ENCODE measurements at regions not wholly inside any gene's neighbourhood (a gene's known extent, or its start where the extent isn't known, plus 50 kb on each side); places are given as distances from the start of the nearest gene placed in this dataset.

GRCh38 chr6:157761926-157762325, 61.1 kb upstream of the SNX9 start:
- peak overlapping the region; percentile 66 to 74 for H3K27ac ChIP-seq
- H3K27me3 ChIP-seq, result no peaks in the 10 kb centered on the region
- TF ChIP-seq CTCF (IDR thresholded peaks at IDR 0.05), result no peak
- H3K4me3 ChIP-seq, result no peak overlapping the region
- DNase-seq, result no peak
- H3K9me3 ChIP-seq, result no peaks in the 10 kb centered on the region
- no peaks in the 10 kb centered on the region for H3K36me3 ChIP-seq
- peaks cover 4 to 73% (median 51%) of the 10 kb centered on the region in 4 donors for H3K4me1 ChIP-seq
- intact Hi-C loops (cut with DNase I; ENCODE audit: low total_unique reads), result no loop called here

- Histone ChIP-seq H3K36me3 (no peaks in the 10 kb centered on the region), H3K4me3 (no peak overlapping the region), H3K27me3 (no peaks in the 10 kb centered on the region), H3K4me1 (peaks cover 4 to 66% (median 44%) of the 10 kb centered on the region in 4 donors), H3K9me3 (no peaks in the 10 kb centered on the region), H3K27ac (peak overlapping the region; percentile 66 to 74)
- intact Hi-C loops (cut with DNase I; ENCODE audit: low total_unique reads), result no loop called here
- DNase-seq, result no peak
- TF ChIP-seq CTCF (IDR thresholded peaks at IDR 0.05), result no peak
Observed at GRCh38 chr6:157762636-157763035, 60.4 kb upstream of the SNX9 start.

GRCh38 chr6:157763129-157763903, 59.7 kb upstream of the SNX9 start:
- Histone ChIP-seq H3K27ac (peak overlapping the region; percentile 66 to 74), H3K27me3 (no peaks in the 10 kb centered on the region), H3K4me1 (peaks cover 4 to 62% (median 43%) of the 10 kb centered on the region in 4 donors), H3K4me3 (no peak overlapping the region), H3K36me3 (no peaks in the 10 kb centered on the region), H3K9me3 (no peaks in the 10 kb centered on the region)
- TF ChIP-seq CTCF (IDR thresholded peaks at IDR 0.05), result no peak
- DNase-seq, result no peak
- intact Hi-C loops (cut with DNase I; ENCODE audit: low total_unique reads), result no loop called here

- no peak for DNase-seq
- Histone ChIP-seq H3K9me3 (no peaks in the 10 kb centered on the region), H3K36me3 (no peaks in the 10 kb centered on the region), H3K4me3 (no peak overlapping the region), H3K27me3 (no peaks in the 10 kb centered on the region), H3K27ac (peak overlapping the region; percentile 66 to 74), H3K4me1 (peaks cover 4 to 62% (median 43%) of the 10 kb centered on the region in 4 donors)
- intact Hi-C loops (cut with DNase I; ENCODE audit: low total_unique reads), result no loop called here
- no peak for TF ChIP-seq CTCF (IDR thresholded peaks at IDR 0.05)
Observed at GRCh38 chr6:157763904-157764177, 59.2 kb upstream of the SNX9 start.

GRCh38 chr6:157764178-157765068, 58.6 kb upstream of the SNX9 start:
- no peaks in the 10 kb centered on the region for H3K36me3 ChIP-seq
- intact Hi-C loops (cut with DNase I; ENCODE audit: low total_unique reads), result no loop called here
- H3K4me1 ChIP-seq, result peaks cover 4 to 62% (median 43%) of the 10 kb centered on the region in 4 donors
- no peaks in the 10 kb centered on the region for H3K27me3 ChIP-seq
- H3K4me3 ChIP-seq, result no peak overlapping the region
- H3K9me3 ChIP-seq, result no peaks in the 10 kb centered on the region
- DNase-seq, result peak; percentile 91 to 94
- H3K27ac ChIP-seq, result peak overlapping the region; percentile 66 to 74
- peak in 1 of 2 experiments; percentile 24 for TF ChIP-seq CTCF (IDR thresholded peaks at IDR 0.05)

Measured in tibial artery (tissue), 4 donors.